Thyroid gland (tissue), 4 donors: ENCODE measurements at regions not wholly inside any gene's neighbourhood (a gene's known extent, or its start where the extent isn't known, plus 50 kb on each side); places are given as distances from the start of the nearest gene placed in this dataset.

Experiments used
- POLR2A ChIP-seq, 2 donors: fragments of 450-650 bp; IDR thresholded peaks; one replicate each; pipeline ENCODE4 v1.6.1; 2017; ENCODE audit warnings: antibody characterized with exemption in 2 of 2, mild to moderate bottlenecking in 2 of 2, moderate library complexity in 1 of 2
- TF ChIP-seq, protein P1 (sequence below), 6 experiments: fragments of 200-600 bp in 3 of 6; fragments of 450-650 bp in 3 of 6; sonication (generic) in 3 of 6; IDR thresholded peaks; one replicate each; pipeline ENCODE4 v1.5.1; 2016 to 2019; ENCODE audit warnings: antibody characterized with exemption in 6 of 6, mild to moderate bottlenecking in 2 of 6, inconsistent platforms in 1 of 6, moderate library complexity in 1 of 6

DNA sequence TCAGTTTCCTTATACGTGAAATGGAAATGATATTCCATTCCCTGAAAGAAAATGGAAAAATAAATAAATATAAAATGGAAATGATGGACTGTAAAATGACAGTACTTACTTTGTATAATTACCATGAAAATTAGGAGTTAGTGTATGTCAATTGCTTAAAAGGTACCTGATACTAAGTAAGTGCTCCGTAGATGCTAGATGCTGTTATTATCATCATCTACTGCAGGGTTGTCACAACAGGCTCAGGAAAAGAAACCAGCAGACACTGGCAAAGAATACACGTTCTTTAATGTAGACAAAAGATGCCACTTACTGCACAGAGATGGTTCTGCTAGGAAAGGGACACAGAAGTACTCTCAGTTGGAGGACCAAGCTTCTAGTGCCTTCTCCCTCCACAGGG, 64.0 kb upstream of the KCNN2 start:
- no peak for TF ChIP-seq POLR2A (IDR thresholded peaks at IDR 0.05)
- TF ChIP-seq, protein P1, sequence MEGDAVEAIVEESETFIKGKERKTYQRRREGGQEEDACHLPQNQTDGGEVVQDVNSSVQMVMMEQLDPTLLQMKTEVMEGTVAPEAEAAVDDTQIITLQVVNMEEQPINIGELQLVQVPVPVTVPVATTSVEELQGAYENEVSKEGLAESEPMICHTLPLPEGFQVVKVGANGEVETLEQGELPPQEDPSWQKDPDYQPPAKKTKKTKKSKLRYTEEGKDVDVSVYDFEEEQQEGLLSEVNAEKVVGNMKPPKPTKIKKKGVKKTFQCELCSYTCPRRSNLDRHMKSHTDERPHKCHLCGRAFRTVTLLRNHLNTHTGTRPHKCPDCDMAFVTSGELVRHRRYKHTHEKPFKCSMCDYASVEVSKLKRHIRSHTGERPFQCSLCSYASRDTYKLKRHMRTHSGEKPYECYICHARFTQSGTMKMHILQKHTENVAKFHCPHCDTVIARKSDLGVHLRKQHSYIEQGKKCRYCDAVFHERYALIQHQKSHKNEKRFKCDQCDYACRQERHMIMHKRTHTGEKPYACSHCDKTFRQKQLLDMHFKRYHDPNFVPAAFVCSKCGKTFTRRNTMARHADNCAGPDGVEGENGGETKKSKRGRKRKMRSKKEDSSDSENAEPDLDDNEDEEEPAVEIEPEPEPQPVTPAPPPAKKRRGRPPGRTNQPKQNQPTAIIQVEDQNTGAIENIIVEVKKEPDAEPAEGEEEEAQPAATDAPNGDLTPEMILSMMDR (IDR thresholded peaks at IDR 0.05) = no peak
